ENCODE measurements at regions not wholly inside any gene's neighbourhood (a gene's known extent, or its start where the extent isn't known, plus 50 kb on each side); places are given as distances from the start of the nearest gene placed in this dataset.

GRCh38 chr19:20250627-20251026 is 83.6 kb downstream of the ZNF486 start:
- TF ChIP-seq CTCF (IDR thresholded peaks at IDR 0.05; ENCODE audit: low read length) (no peak), EZH2 (optimal IDR thresholded peaks at IDR 0.05; ENCODE audit: low read depth, low read length) (no peak), EZH2phosphoT487 (IDR thresholded peaks at IDR 0.05; ENCODE audit: low read length) (no peak)

All from MM.1S (cell line).